Aorta (tissue), 5 donors: ENCODE measurements at regions not wholly inside any gene's neighbourhood (a gene's known extent, or its start where the extent isn't known, plus 50 kb on each side); places are given as distances from the start of the nearest gene placed in this dataset.
"Not testable (repeated sequence)": the region's sequence is repeated elsewhere in the genome, so short reads cannot be mapped to it uniquely, and the experiment has no call there.

ENCODE experiments used
- ATAC-seq: fragments of 200-7000 bp; cut with Tn5 transposase; one replicate; pipeline ENCODE4 v1.9.1; 2022; ENCODE audit warnings: moderate library complexity; ENCODE audit not compliant: low FRiP score
- DNase-seq, 2 donors: peaks; one replicate each; pipeline ENCODE4 v3.0.0-alpha.2; 2020
- H3K27ac ChIP-seq, 2 donors: one replicate each; pipeline ENCODE4 v1.5.1; 2013; ENCODE audit warnings: low read length in 2 of 2, mild to moderate bottlenecking in 2 of 2, moderate library complexity in 2 of 2, control low read depth in 1 of 2, inconsistent platforms in 1 of 2, low read depth in 1 of 2
- H3K27me3 ChIP-seq, 2 donors: one replicate each; pipeline ENCODE4 v1.6.1; 2013; ENCODE audit warnings: control low read depth in 1 of 2, low read length in 1 of 2, mild to moderate bottlenecking in 1 of 2, moderate library complexity in 1 of 2; ENCODE audit not compliant: insufficient read depth in 2 of 2, control insufficient read depth in 1 of 2
- H3K36me3 ChIP-seq, 2 donors: one replicate each; pipeline ENCODE4 v1.6.1; 2013; ENCODE audit warnings: control low read depth in 1 of 2, low read length in 1 of 2, mild to moderate bottlenecking in 1 of 2; ENCODE audit not compliant: insufficient read depth in 2 of 2, control insufficient read depth in 1 of 2
- H3K4me1 ChIP-seq, 2 donors: one replicate each; pipeline ENCODE4 v1.6.1; 2013; ENCODE audit warnings: low read length in 2 of 2, control low read depth in 1 of 2, mild to moderate bottlenecking in 1 of 2, moderate library complexity in 1 of 2; ENCODE audit not compliant: insufficient read depth in 2 of 2, control insufficient read depth in 1 of 2
- H3K4me3 ChIP-seq, 2 donors: one replicate each; pipeline ENCODE4 v1.5.1; 2013; ENCODE audit warnings: low read length in 2 of 2, control low read depth in 1 of 2, mild to moderate bottlenecking in 1 of 2
- H3K9me3 ChIP-seq: one replicate; pipeline ENCODE4 v1.6.1; 2013; ENCODE audit warnings: mild to moderate bottlenecking, low read length; ENCODE audit not compliant: control insufficient read depth
- WGBS, 2 donors: extraction: QIAGEN DNeasy Blood & Tissue Kit; methylation state at CpG; one replicate each; pipeline ENCODE4 v1.1.7; 2013; 5-methylcytosine and 5-hydroxymethylcytosine counted together
- intact Hi-C, 2 donors: fragments of 100-400 bp; cut with DNase I; formaldehyde crosslinking; loops; one replicate each; pipeline versions ENCODE4 v1.14.2 to v1.15.0; 2022
- donor health status: healthy with polysubstance abuse.
- donor health status: Bipolar disorder and iron deficiency.
- donor health status: DM: no; HTN: no; CAD: no.
- donor health status: DM: no; HTN: no; CAD: no.
- donor health status: DM: yes; HTN: yes; CAD: no.

DNA sequence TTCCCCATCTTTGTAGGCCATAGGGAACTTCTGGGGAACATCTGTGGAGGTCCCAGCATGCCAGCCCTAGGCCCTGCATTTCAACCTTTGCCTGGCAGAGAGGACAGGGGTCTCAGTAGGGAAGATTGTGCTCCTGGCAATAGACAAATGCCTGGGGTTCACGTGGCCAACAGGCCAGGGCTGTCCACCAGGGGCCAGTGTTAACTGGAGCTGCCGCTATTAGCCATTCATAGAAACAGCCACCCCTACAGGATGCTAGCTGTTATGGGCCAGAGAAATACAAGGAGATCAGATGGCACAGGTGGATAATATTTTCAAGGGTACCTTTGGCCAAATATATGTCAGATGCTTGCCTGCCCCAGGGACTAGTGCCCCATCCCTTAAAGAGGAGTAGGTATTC is 932.9 kb downstream of the QKI start:
- Histone ChIP-seq H3K27ac (no peak overlapping the region), H3K27me3 (no peaks in the 10 kb centered on the region), H3K36me3 (no peaks in the 10 kb centered on the region), H3K4me3 (no peak overlapping the region), H3K9me3 (no peaks in the 10 kb centered on the region), H3K4me1 (no peaks in the 10 kb centered on the region)
- no peak for DNase-seq
- intact Hi-C loops: no loop called here
- 77 to 78% methylated on average over 2 of the region's 2 CpGs for WGBS, 2 donors
- no peak for ATAC-seq

DNA sequence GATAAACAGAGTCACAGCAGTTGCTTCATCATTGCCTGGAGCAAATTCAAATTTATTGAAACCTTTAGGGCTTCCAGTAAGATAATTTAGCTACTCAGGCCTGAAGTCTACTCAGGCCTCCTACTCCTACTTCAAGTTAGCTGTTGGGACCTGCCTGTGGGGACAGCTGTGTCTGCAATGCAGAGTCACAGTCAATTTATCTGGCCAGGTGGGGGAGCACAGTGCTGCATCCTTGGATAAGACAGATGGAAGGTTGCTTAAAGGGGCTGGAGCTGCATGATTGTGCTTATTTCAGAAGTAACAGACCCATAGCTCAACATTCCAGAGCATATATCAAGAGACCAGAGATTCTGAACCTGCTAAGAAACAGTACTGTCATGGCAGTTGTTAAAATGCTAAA is 932.1 kb downstream of the QKI start:
- no peaks in the 10 kb centered on the region for H3K36me3 ChIP-seq
- no peaks in the 10 kb centered on the region for H3K4me1 ChIP-seq
- intact Hi-C loops: no loop called here
- no peaks in the 10 kb centered on the region for H3K9me3 ChIP-seq
- no peaks in the 10 kb centered on the region for H3K27me3 ChIP-seq
- ATAC-seq: no peak
- no peak overlapping the region for H3K27ac ChIP-seq
- no peak overlapping the region for H3K4me3 ChIP-seq
- DNase-seq: no peak

DNA sequence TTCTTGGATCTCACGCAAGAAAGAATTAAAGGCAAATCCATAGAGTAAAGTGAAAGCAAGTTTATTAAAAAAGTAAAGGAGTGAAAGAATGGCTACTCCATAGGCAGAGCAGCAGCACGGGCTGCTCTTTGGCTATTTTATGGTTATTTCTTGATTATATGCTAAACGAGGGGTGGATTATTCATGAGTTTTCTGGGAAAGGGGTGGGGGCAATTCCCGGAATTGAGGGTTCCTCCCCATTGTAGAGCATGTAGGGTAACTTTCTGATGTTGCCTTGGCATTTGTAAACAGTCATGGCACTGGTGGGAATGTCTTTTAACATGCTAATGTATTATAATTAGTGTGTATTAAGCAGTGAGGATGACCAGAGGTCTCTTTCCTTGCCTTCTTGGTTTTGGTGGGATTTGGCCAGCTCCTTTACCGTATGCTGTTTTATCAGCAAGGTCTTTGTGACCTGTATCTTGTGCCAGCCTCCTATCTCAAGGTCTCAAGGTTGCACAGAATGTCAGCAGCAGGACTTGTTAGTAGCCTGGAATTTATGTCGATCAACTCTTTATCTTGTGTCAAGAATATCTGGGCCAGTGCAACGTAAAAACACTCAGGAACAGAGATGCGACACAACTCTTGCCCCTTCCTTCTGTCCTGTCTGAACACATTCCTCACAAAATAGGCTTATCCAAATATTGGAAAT is 931.4 kb downstream of the QKI start:
- H3K27ac ChIP-seq: no peak overlapping the region
- no peak for ATAC-seq
- no peaks in the 10 kb centered on the region for H3K4me1 ChIP-seq
- intact Hi-C loops: no loop called here
- 64 to 70% methylated on average over 8 of the region's 8 CpGs for WGBS, 2 donors
- no peak overlapping the region for H3K4me3 ChIP-seq
- no peaks in the 10 kb centered on the region for H3K27me3 ChIP-seq
- no peak for DNase-seq
- no peaks in the 10 kb centered on the region for H3K36me3 ChIP-seq
- no peaks in the 10 kb centered on the region for H3K9me3 ChIP-seq

DNA sequence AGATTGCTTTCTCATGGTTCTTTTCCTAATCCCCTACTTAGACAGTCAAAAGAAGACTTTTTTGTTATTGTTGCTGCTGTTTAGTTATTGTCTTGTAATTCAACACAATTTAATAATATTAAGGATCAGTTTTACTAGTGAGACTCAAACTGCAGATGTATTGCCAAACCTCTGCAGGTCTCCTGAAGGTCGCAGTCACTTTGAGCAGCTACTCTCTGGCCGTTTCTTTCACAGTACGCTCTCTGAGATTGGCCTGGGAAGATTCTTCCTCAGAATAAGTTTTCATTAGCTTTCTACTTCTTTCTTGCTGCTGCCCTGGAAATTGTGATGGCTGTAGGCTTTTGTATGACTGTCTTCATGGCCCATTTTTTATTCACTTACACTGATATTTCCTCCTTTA is 930.8 kb downstream of the QKI start:
- ATAC-seq (no peak), DNase-seq (no peak)
- Histone ChIP-seq H3K27ac (no peak overlapping the region), H3K36me3 (no peaks in the 10 kb centered on the region), H3K27me3 (no peaks in the 10 kb centered on the region), H3K4me3 (no peak overlapping the region), H3K9me3 (no peaks in the 10 kb centered on the region), H3K4me1 (no peaks in the 10 kb centered on the region)
- intact Hi-C loops: no loop called here
- WGBS, 2 donors: 56 to 60% methylated on average over 3 of the region's 3 CpGs

GRCh38 chr6:164344801-164345291 is 930.3 kb downstream of the QKI start:
- intact Hi-C loops: no loop called here
- H3K4me3 ChIP-seq: no peak overlapping the region
- no peaks in the 10 kb centered on the region for H3K4me1 ChIP-seq
- 37 to 41% methylated on average over 7 of the region's 7 CpGs for WGBS, 2 donors
- H3K36me3 ChIP-seq: no peaks in the 10 kb centered on the region
- no peaks in the 10 kb centered on the region for H3K9me3 ChIP-seq
- peak; percentile 63 for ATAC-seq
- no peak for DNase-seq
- no peak overlapping the region for H3K27ac ChIP-seq
- H3K27me3 ChIP-seq: no peaks in the 10 kb centered on the region

- DNase-seq, H3K4me3 ChIP-seq, H3K27me3 ChIP-seq, intact Hi-C loops, H3K36me3 ChIP-seq, H3K9me3 ChIP-seq, H3K4me1 ChIP-seq, H3K27ac ChIP-seq, ATAC-seq: not testable (repeated sequence)
- WGBS, 2 donors: 78% methylated on average over 4 of the region's 4 CpGs
Observed at GRCh38 chr6:164339442-164339841, 924.9 kb downstream of the QKI start.

DNA sequence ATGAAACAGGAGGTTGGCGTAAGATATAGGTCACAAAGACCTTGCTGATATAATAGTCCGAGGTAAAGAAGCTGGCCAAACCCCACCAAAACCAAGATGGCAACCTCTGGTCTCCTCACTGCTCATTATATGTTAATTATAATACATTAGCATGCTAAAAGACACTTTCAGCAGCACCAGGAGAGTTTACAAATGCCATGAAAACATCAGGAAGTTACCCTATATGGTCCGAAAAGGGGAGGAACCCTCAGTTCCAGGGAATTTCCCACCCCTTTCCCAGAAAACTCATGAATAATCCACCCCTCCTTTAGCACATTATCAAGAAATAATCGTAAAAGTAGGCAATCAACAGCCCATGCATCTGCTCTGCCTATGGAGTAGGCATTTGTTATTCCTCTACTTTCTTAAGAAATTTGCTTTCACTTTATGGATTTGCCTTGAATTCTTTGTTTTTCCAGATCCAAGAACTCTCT is 923.4 kb downstream of the QKI start:
- no peaks in the 10 kb centered on the region for H3K4me1 ChIP-seq
- intact Hi-C loops: no loop called here
- no peak for ATAC-seq
- H3K36me3 ChIP-seq: no peaks in the 10 kb centered on the region
- no peaks in the 10 kb centered on the region for H3K9me3 ChIP-seq
- no peaks in the 10 kb centered on the region for H3K27me3 ChIP-seq
- H3K27ac ChIP-seq: no peak overlapping the region
- 84 to 89% methylated on average over 4 of the region's 4 CpGs for WGBS, 2 donors
- DNase-seq: no peak
- H3K4me3 ChIP-seq: no peak overlapping the region

DNA sequence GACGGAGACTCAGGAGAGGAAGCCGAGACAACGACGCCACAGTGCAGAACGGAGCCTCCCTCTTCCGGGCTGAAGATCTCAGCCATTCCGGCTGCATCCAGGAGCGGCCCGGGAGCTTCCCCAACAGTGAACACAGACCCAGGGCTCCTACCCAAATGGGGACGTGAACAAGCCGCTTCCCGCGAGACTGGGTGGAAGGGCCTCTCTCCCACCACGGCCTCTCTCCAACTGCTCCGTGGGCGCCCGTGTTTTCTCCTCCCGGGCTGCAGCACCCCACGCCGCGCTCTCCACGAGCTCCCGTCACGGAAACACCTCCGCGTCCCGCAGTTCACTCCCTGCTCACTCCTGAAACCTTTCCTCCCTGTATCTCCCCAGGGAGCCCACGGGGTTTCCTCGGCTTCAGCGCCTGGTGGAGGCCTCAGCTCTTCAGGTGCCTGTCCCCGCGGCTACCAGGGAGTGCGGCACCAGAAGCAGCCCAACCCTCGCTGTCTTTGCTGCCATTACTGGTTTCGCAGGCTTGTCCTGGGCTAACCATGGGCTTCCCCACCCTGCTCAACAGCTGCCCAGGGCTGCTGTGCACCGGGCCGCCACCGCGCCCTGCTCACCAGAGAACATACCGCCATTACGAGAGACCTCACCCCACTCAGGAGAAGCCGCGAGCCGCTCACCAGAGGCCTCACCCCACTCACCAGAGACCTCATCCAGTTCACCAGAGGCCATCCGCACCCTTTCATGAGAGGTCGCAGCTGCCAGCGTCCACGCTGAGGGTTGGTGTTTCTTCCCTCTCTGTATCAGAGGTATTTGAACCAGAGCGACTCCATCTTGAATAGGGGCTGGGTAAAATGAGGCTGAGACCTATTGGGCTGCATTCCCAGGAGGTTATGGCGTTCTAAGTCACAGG is 922.8 kb downstream of the QKI start:
- Histone ChIP-seq H3K4me3 (no peak overlapping the region), H3K27ac (no peak overlapping the region), H3K27me3 (no peaks in the 10 kb centered on the region), H3K4me1 (no peaks in the 10 kb centered on the region), H3K36me3 (no peaks in the 10 kb centered on the region), H3K9me3 (no peaks in the 10 kb centered on the region)
- peak; percentile 22 for ATAC-seq
- DNase-seq: no peak
- 96% methylated on average over 50 of the region's 50 CpGs for WGBS, 2 donors
- intact Hi-C loops: no loop called here

DNA sequence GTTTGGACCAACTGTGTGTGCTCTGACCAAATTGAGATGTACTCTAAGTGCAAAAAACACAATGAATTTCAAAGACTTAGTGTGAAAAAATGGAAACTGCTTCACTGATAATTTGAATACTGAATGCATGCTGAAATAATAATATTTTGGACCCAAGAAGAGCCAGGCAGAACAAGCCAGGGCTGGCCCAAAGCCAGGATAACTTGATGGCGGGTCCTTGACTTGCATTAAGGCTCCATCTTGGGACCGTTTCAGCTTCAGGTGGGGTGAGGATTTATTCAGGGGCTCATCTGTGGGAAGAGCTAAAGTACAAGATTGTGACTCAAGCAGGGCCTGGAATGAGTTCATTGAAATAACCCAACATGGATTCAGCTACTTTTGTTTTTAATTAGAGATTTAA is 921.9 kb downstream of the QKI start:
- no peaks in the 10 kb centered on the region for H3K36me3 ChIP-seq
- no peak overlapping the region for H3K27ac ChIP-seq
- H3K4me3 ChIP-seq: no peak overlapping the region
- H3K27me3 ChIP-seq: no peaks in the 10 kb centered on the region
- no peak for DNase-seq
- ATAC-seq: no peak
- intact Hi-C loops: no loop called here
- H3K4me1 ChIP-seq: no peaks in the 10 kb centered on the region
- no peaks in the 10 kb centered on the region for H3K9me3 ChIP-seq
- WGBS, 2 donors: 73 to 79% methylated on average over 2 of the region's 2 CpGs
